ENCODE measurements at regions not wholly inside any gene's neighbourhood (a gene's known extent, or its start where the extent isn't known, plus 50 kb on each side); places are given as distances from the start of the nearest gene placed in this dataset.

DNA sequence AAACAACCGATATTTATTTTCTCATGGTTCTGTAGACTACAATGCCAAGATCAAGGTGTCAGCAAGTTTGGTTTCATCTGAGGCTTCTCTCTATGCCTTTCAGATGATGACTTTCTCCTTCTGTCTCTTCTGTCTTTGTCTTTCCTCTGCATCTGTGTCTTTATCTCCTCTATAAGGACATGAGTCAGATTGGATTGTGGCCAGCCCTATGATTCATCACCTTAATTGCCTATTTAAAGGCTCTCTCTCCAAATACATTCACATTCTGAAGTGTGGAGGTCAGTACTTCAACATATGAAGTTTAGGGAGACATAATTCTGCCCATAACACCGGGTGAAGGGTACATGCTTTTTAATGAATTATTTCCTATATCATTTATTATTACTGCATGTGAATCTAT, 71.2 kb upstream of the CNTNAP5 start:
- peak; percentile 49 for DNase-seq (ENCODE audit: low read depth)
- in situ Hi-C loops (cut with HindIII; ENCODE audit: low pct_unique_long_range_greater_than_20kb, low sequenced_read_pairs) = no loop called here

DNA sequence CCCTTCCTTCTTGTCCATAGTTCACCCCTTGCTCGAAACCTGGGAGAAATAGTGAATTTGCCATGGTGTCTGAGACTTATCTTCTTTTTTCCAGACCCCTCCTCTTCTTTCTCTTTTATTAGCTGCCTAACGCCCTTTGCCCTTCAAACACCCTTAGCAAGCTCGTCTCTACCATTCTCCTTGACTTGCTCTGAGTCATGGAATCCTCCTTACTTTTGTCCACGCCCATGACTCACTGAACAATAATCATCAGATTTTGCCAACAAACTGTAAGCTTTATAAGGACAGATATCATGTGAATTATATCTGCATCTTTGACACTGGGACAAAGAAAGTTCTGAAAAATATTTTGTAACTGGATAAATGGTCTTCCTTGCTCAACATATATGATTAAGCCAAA, 67.1 kb upstream of the CNTNAP5 start:
- DNase-seq (ENCODE audit: low read depth) = no peak
- in situ Hi-C loops (cut with HindIII; ENCODE audit: low pct_unique_long_range_greater_than_20kb, low sequenced_read_pairs) = no loop called here

DNA sequence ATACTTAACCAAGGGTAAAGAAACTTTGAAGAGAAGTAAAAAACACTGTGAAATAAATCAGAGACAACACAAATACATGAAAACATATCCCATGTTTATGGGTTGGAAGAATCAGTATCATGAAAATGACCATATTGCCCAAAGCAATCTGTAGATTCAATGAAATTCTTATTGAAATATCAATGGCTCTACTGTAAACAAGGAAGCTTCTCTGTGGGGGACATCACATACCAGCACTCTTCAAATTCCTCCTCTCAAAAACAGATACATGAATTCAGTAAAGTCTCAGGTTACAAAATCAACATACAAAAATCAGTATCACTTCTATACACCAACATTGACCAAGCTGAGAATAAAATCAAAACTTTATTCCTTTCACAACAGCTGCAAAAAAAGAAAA, 63.5 kb upstream of the CNTNAP5 start:
- no peak for DNase-seq (ENCODE audit: low read depth)
- in situ Hi-C loops (cut with HindIII; ENCODE audit: low pct_unique_long_range_greater_than_20kb, low sequenced_read_pairs) = no loop called here

DNA sequence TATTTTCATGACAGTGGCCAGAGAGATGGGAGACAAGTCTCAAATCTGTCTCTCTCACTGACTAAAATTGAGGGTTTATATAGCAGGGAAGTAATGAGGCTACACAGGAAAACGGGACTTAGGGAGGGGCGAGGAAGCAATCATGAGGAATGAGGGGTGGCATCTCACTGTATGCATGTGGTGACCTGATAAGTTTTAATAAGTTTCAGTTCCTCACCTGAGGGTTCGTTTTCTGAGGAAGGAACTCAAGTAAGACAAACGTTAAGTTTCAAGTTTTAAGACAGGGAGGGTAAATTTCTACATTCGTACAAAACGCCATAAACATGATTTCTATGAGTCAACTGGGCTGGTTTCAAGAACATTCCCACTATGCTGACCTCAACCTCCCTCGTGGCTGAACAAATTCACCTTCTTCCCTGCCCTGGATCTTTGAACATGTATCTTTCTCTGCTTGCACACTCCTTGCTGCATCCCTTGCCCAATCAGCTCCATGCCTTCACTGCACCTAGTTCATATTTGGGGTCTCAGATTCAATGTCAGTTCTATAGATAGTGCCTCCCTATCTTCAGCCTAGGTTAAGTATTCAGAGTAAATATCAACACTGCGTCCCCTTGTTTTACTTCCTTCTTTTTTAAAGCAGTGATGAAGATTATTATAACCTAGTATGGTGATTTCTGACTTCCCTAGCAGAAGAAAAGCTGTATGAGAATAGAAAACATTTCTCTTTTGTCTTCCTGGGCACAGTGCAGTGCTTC, 53.3 kb upstream of the CNTNAP5 start:
- no peak for DNase-seq (ENCODE audit: low read depth)
- in situ Hi-C loops (cut with HindIII; ENCODE audit: low pct_unique_long_range_greater_than_20kb, low sequenced_read_pairs) = no loop called here

All from Caki2 (cell line).